ENCODE measurements at regions not wholly inside any gene's neighbourhood (a gene's known extent, or its start where the extent isn't known, plus 50 kb on each side); places are given as distances from the start of the nearest gene placed in this dataset.

GRCh38 chr1:193543259-193543658, 356.8 kb upstream of the B3GALT2 start:
- Mint-ChIP-seq H3K4me1 (ENCODE audit: insufficient read depth, unreplicated experiment) (no peaks in the 10 kb centered on the region), H3K9me3 (ENCODE audit: unreplicated experiment) (no peaks in the 10 kb centered on the region), H3K27me3 (ENCODE audit: insufficient read depth, unreplicated experiment) (no peaks in the 10 kb centered on the region), H3K27ac (ENCODE audit: low read depth, unreplicated experiment) (no peak overlapping the region), H3K36me3 (ENCODE audit: insufficient read depth, unreplicated experiment) (no peaks in the 10 kb centered on the region), H3K4me3 (ENCODE audit: unreplicated experiment) (no peak overlapping the region)
- CTCF ChIA-PET: no interaction called here
- POLR2A ChIA-PET: no interaction called here
- no TSS peak for BruUV-seq (replicated peaks)
- DNase-seq (ENCODE audit: unreplicated experiment): no peak
- no peak for TF ChIP-seq CTCF (IDR thresholded peaks at IDR 0.05; ENCODE audit: unreplicated experiment)
- intact Hi-C loops (cut with micrococcal nuclease): no loop called here

GRCh38 chr1:193542690-193543089, 356.3 kb upstream of the B3GALT2 start:
- no peak overlapping the region for H3K4me3 Mint-ChIP-seq (ENCODE audit: unreplicated experiment)
- intact Hi-C loops (cut with micrococcal nuclease): no loop called here
- no peak overlapping the region for H3K27ac Mint-ChIP-seq (ENCODE audit: low read depth, unreplicated experiment)
- TF ChIP-seq CTCF (IDR thresholded peaks at IDR 0.05; ENCODE audit: unreplicated experiment): no peak
- CTCF ChIA-PET: interaction anchor here (0.5 to 0.7 kb wide), 2 partner anchors 118 to 746 kb away, joined by 3 read pairs; no protein-coding TSS in a partner anchor
- POLR2A ChIA-PET: no interaction called here
- no peaks in the 10 kb centered on the region for H3K9me3 Mint-ChIP-seq (ENCODE audit: unreplicated experiment)
- no peaks in the 10 kb centered on the region for H3K27me3 Mint-ChIP-seq (ENCODE audit: insufficient read depth, unreplicated experiment)
- H3K36me3 Mint-ChIP-seq (ENCODE audit: insufficient read depth, unreplicated experiment): no peaks in the 10 kb centered on the region
- BruUV-seq (replicated peaks): no TSS peak
- no peak for DNase-seq (ENCODE audit: unreplicated experiment)
- no peaks in the 10 kb centered on the region for H3K4me1 Mint-ChIP-seq (ENCODE audit: insufficient read depth, unreplicated experiment)

GRCh38 chr1:193540511-193540910, 354.1 kb upstream of the B3GALT2 start:
- ChIA-PET POLR2A (interaction anchor here (0.6 kb wide), 1 partner anchor 777 kb away, joined by 3 read pairs; no protein-coding TSS in a partner anchor), CTCF (interaction anchor here (1.2 kb wide), 1 partner anchor 10 kb away, joined by 3 read pairs; no protein-coding TSS in a partner anchor)
- H3K36me3 Mint-ChIP-seq (ENCODE audit: insufficient read depth, unreplicated experiment): no peaks in the 10 kb centered on the region
- H3K9me3 Mint-ChIP-seq (ENCODE audit: unreplicated experiment): no peaks in the 10 kb centered on the region
- no peak overlapping the region for H3K27ac Mint-ChIP-seq (ENCODE audit: low read depth, unreplicated experiment)
- BruUV-seq (replicated peaks): no TSS peak
- no peak for DNase-seq (ENCODE audit: unreplicated experiment)
- H3K4me1 Mint-ChIP-seq (ENCODE audit: insufficient read depth, unreplicated experiment): no peaks in the 10 kb centered on the region
- intact Hi-C loops (cut with micrococcal nuclease): no loop called here
- no peaks in the 10 kb centered on the region for H3K27me3 Mint-ChIP-seq (ENCODE audit: insufficient read depth, unreplicated experiment)
- no peak for TF ChIP-seq CTCF (IDR thresholded peaks at IDR 0.05; ENCODE audit: unreplicated experiment)
- no peak overlapping the region for H3K4me3 Mint-ChIP-seq (ENCODE audit: unreplicated experiment)

- H3K9me3 Mint-ChIP-seq (ENCODE audit: unreplicated experiment): no peaks in the 10 kb centered on the region
- no peaks in the 10 kb centered on the region for H3K36me3 Mint-ChIP-seq (ENCODE audit: insufficient read depth, unreplicated experiment)
- H3K4me1 Mint-ChIP-seq (ENCODE audit: insufficient read depth, unreplicated experiment): no peaks in the 10 kb centered on the region
- no peak overlapping the region for H3K4me3 Mint-ChIP-seq (ENCODE audit: unreplicated experiment)
- POLR2A ChIA-PET: interaction anchor here (0.6 kb wide), 1 partner anchor 776 kb away, joined by 3 read pairs; no protein-coding TSS in a partner anchor
- no peak for DNase-seq (ENCODE audit: unreplicated experiment)
- CTCF ChIA-PET: interaction anchor here (0.7 to 1.2 kb wide), 2 partner anchors 11 to 56 kb away, joined by 3 read pairs; no protein-coding TSS in a partner anchor
- no peak for TF ChIP-seq CTCF (IDR thresholded peaks at IDR 0.05; ENCODE audit: unreplicated experiment)
- no TSS peak for BruUV-seq (replicated peaks)
- intact Hi-C loops (cut with micrococcal nuclease): no loop called here
- H3K27ac Mint-ChIP-seq (ENCODE audit: low read depth, unreplicated experiment): no peak overlapping the region
- no peaks in the 10 kb centered on the region for H3K27me3 Mint-ChIP-seq (ENCODE audit: insufficient read depth, unreplicated experiment)
Measured at GRCh38 chr1:193539731-193540459, 353.5 kb upstream of the B3GALT2 start.
